Brain microvascular endothelial cell (primary cell): ENCODE measurements at regions not wholly inside any gene's neighbourhood (a gene's known extent, or its start where the extent isn't known, plus 50 kb on each side); places are given as distances from the start of the nearest gene placed in this dataset.

ENCODE experiments used
- DNase-seq: peaks from one replicate; pipeline ENCODE4 v3.0.0-alpha.2; 2020
- H3K27ac ChIP-seq: fragments of 250-450 bp; sonication (Bioruptor Pico); 2 replicates; pipeline ENCODE4 v1.5.1; 2020; ENCODE audit warnings: mild to moderate bottlenecking, moderate library complexity
- H3K27me3 ChIP-seq: fragments of 250-450 bp; sonication (Bioruptor Pico); replicated peaks from 2 replicates; pipeline ENCODE4 v1.5.1; 2020; ENCODE audit warnings: mild to moderate bottlenecking
- H3K36me3 ChIP-seq: fragments of 250-450 bp; sonication (Bioruptor Pico); replicated peaks from 2 replicates; pipeline ENCODE4 v1.5.1; 2020; ENCODE audit warnings: mild to moderate bottlenecking
- H3K4me3 ChIP-seq: 2 replicates; pipeline ENCODE4 v1.5.1; 2011; ENCODE audit warnings: low read depth, mild to moderate bottlenecking, control low read depth, low read length, moderate library complexity
- in situ Hi-C: cut with HindIII; loops from 2 replicates; pipeline ENCODE4 v1.10.0; 2017; ENCODE audit warnings: low sequenced_read_pairs, low pct_ligation_motif_present
- TF ChIP-seq, protein P1 (sequence below): IDR thresholded peaks from 2 replicates; pipeline ENCODE4 v1.5.1; 2011; ENCODE audit warnings: low read depth, mild to moderate bottlenecking, moderate library complexity, low read length, control low read depth, inconsistent platforms; ENCODE audit errors: missing control alignments

DNA sequence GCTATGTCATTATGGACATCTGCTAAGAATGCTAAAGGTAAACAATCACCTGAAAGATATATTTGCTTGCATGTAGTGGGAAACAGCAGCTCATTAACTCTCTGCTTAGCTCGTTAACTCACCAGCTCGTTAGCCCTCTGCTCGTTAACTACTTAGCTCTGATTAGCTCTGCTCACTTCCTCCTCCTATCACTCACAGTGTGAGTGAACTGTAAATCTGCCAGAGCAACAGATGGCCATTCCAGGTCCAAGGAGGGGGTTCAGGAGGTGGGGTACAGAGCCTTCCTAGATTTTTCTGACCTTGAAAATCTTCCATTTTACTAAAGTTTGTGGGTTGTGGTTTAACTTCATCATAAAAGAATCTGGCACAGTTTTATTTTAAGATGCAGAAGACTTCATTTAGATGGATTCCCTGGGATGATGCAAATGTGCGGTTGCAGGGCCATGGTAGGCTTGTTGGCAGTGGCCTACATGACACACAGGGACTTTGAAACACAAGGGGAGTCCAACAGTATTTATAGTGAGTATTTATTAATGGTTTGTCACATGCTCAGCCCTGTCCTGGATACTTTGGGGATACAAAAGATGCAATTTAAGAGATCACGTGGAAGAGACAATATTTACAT, 1633.7 kb upstream of the CELF4 start:
- DNase-seq = no peak
- no peaks in the 10 kb centered on the region for H3K27me3 ChIP-seq
- no peak overlapping the region for H3K27ac ChIP-seq
- TF ChIP-seq, protein P1, sequence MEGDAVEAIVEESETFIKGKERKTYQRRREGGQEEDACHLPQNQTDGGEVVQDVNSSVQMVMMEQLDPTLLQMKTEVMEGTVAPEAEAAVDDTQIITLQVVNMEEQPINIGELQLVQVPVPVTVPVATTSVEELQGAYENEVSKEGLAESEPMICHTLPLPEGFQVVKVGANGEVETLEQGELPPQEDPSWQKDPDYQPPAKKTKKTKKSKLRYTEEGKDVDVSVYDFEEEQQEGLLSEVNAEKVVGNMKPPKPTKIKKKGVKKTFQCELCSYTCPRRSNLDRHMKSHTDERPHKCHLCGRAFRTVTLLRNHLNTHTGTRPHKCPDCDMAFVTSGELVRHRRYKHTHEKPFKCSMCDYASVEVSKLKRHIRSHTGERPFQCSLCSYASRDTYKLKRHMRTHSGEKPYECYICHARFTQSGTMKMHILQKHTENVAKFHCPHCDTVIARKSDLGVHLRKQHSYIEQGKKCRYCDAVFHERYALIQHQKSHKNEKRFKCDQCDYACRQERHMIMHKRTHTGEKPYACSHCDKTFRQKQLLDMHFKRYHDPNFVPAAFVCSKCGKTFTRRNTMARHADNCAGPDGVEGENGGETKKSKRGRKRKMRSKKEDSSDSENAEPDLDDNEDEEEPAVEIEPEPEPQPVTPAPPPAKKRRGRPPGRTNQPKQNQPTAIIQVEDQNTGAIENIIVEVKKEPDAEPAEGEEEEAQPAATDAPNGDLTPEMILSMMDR = no peak
- H3K4me3 ChIP-seq = no peak overlapping the region
- in situ Hi-C loops = no loop called here
- H3K36me3 ChIP-seq = no peaks in the 10 kb centered on the region

DNA sequence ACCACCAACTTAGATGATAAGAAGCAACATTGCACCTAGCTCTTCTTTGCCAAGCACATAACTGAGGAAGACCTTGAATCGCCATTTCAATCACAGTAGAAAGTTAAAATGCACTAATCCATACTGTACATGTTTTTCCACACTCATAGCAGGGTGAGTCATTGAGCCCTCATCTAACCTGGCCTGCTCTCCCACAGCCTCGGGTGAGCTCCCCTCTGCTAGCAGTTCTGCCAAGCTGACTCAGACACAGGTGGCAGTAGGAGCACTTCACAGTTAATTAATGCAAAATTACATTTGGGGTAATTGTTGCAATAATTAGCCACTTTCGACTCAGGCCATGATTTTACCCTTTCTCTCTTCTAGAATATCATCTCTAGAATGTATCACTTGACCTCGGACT, 1632.8 kb upstream of the CELF4 start:
- no peak for DNase-seq
- Histone ChIP-seq H3K27me3 (no peaks in the 10 kb centered on the region), H3K27ac (no peak overlapping the region), H3K4me3 (no peak overlapping the region), H3K36me3 (no peaks in the 10 kb centered on the region)
- in situ Hi-C loops = no loop called here
- TF ChIP-seq, protein P1 = no peak

DNA sequence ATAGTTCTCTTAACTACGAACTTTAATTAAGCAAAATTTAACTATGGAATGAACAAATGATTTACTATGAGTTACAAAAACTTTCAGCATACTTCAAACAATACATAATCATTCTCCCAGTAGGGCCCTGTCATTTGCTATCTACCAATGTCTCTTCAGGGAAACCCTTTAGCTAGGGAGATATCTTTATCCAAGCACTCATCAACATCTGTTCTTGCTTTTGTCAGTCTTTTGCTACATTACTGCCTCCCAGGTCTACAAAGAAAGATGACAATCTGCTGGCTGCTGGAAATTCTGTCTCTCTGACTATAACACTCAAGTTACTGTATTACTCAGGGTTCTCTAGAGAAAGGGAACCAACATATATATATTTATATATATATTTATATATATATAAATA, 1626.3 kb upstream of the CELF4 start:
- in situ Hi-C loops = no loop called here
- H3K27ac ChIP-seq = no peak overlapping the region
- TF ChIP-seq, protein P1 = no peak
- H3K27me3 ChIP-seq = no peaks in the 10 kb centered on the region
- H3K4me3 ChIP-seq = no peak overlapping the region
- no peaks in the 10 kb centered on the region for H3K36me3 ChIP-seq
- DNase-seq = no peak

DNA sequence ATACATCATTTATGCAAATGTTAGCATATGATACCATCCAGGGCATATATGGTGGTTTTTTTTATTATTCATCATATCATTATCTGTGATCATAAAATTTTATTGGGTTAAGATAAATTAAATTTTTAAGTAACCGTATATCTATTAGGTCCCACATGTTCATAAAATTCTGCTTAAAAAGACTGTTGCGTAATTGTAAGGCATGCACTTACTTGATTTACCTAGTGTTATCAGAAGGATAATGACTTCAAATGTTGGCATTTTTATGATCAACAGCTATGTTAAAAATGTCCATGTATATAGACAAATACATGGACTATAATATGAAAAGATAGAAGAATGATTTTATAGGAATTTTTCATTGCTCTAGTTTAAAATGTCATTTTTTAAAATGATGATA, 1625.5 kb upstream of the CELF4 start:
- H3K4me3 ChIP-seq = no peak overlapping the region
- no peaks in the 10 kb centered on the region for H3K27me3 ChIP-seq
- H3K36me3 ChIP-seq = no peaks in the 10 kb centered on the region
- no peak overlapping the region for H3K27ac ChIP-seq
- TF ChIP-seq, protein P1 = no peak
- in situ Hi-C loops = no loop called here
- DNase-seq = no peak

DNA sequence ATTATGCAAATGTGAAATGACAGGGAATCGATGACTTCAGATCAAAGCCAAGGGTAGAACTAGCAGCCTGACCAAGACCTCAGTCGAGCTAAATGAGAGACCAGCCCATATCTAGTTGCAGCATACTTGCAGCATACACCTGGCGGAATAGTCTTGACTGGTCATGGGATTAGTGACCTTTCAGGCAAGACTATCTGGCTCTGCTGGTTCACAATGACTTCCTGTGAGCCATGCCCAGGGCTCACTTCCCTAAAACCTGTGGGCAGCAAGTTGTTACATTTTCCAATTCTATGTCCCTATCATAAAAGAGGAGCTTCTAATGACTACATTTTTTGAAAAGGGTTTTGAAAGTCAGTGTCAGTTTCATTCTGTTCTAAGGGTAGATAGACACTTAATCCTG, 1624.9 kb upstream of the CELF4 start:
- Histone ChIP-seq H3K27me3 (no peaks in the 10 kb centered on the region), H3K27ac (no peak overlapping the region), H3K4me3 (no peak overlapping the region), H3K36me3 (no peaks in the 10 kb centered on the region)
- no peak for DNase-seq
- TF ChIP-seq, protein P1 = no peak
- in situ Hi-C loops = no loop called here

DNA sequence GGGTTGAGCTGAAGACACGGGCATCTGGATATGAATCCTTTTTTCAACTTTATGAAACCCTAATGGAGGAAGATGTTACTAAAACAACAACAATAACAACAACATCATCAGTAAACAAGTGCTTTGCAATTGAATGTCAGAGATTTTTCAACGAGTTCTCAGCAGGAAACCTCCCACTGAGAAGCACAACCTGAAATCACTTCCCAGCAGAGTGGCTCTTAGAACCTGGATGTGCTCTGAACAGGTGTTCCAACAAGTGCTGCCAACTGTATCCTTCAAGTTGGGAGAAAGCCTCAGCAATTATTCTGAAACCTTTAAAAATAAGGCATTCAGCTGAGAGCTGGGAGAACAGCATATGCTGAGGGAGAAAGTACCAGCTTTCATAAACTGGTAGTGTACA, 1622.7 kb upstream of the CELF4 start:
- H3K4me3 ChIP-seq = no peak overlapping the region
- H3K27ac ChIP-seq = no peak overlapping the region
- no peaks in the 10 kb centered on the region for H3K36me3 ChIP-seq
- no peaks in the 10 kb centered on the region for H3K27me3 ChIP-seq
- in situ Hi-C loops = no loop called here
- no peak for DNase-seq
- TF ChIP-seq, protein P1 = no peak
